DOHH2 (cell line): ENCODE measurements at regions not wholly inside any gene's neighbourhood (a gene's known extent, or its start where the extent isn't known, plus 50 kb on each side); places are given as distances from the start of the nearest gene placed in this dataset.

Experiments used
- CTCF ChIP-seq: fragments of 200-600 bp; sonication (generic); IDR thresholded peaks from one replicate; pipeline ENCODE4 v1.5.1; 2014; ENCODE audit warnings: antibody characterized with exemption, mild to moderate bottlenecking, low read depth, low read length; ENCODE audit not compliant: poor library complexity, severe bottlenecking
- EZH2phosphoT487 ChIP-seq: fragments of 200-600 bp; sonication (generic); IDR thresholded peaks from 2 replicates; pipeline ENCODE4 v1.6.1; 2017; ENCODE audit warnings: borderline replicate concordance, mild to moderate bottlenecking, antibody characterized with exemption, low read length, moderate library complexity, mixed read lengths

- TF ChIP-seq CTCF (no peak), EZH2phosphoT487 (no peak)
These were observed 220.4 kb upstream of the DEPDC1 start for GRCh38 chr1:68717330-68717729.
